ENCODE measurements at regions not wholly inside any gene's neighbourhood (a gene's known extent, or its start where the extent isn't known, plus 50 kb on each side); places are given as distances from the start of the nearest gene placed in this dataset.

GRCh38 chr20:40738976-40739375, 49.9 kb upstream of the MAFB start:
- no peak for DNase-seq

GRCh38 chr20:40739841-40740240, 50.8 kb upstream of the MAFB start:
- DNase-seq: no peak

- no peak for DNase-seq
Observed at GRCh38 chr20:40741507-40742106, 52.6 kb upstream of the MAFB start.

GRCh38 chr20:40743141-40743775, 54.2 kb upstream of the MAFB start:
- no peak for DNase-seq

GRCh38 chr20:40744072-40744817, 55.2 kb upstream of the MAFB start:
- DNase-seq: no peak

- DNase-seq: no peak
Observed at GRCh38 chr20:40744818-40745175, 55.8 kb upstream of the MAFB start.

- DNase-seq: no peak
Observed at GRCh38 chr20:40746251-40746650, 57.2 kb upstream of the MAFB start.

GRCh38 chr20:40748182-40748581, 59.1 kb upstream of the MAFB start:
- DNase-seq: no peak

GRCh38 chr20:40749985-40750506, 61.0 kb upstream of the MAFB start:
- no peak for DNase-seq

GRCh38 chr20:40750541-40751035, 61.6 kb upstream of the MAFB start:
- no peak for DNase-seq

GRCh38 chr20:40753472-40753871, 64.4 kb upstream of the MAFB start:
- DNase-seq: no peak

GRCh38 chr20:40754339-40754943, 65.4 kb upstream of the MAFB start:
- DNase-seq: no peak

GRCh38 chr20:40757087-40757486, 68.1 kb upstream of the MAFB start:
- no peak for DNase-seq

GRCh38 chr20:40758790-40759189, 69.8 kb upstream of the MAFB start:
- DNase-seq: no peak

- no peak for DNase-seq
Observed at GRCh38 chr20:40760399-40760798, 71.4 kb upstream of the MAFB start.

GRCh38 chr20:40763646-40764295, 74.7 kb upstream of the MAFB start:
- DNase-seq: no peak

GRCh38 chr20:40765814-40766480, 76.9 kb upstream of the MAFB start:
- no peak for DNase-seq

GRCh38 chr20:40766790-40767614, 78.0 kb upstream of the MAFB start:
- no peak for DNase-seq

- DNase-seq: no peak
Observed at GRCh38 chr20:40767615-40767924, 78.5 kb upstream of the MAFB start.

GRCh38 chr20:40768105-40768504, 79.1 kb upstream of the MAFB start:
- no peak for DNase-seq

GRCh38 chr20:40769677-40770285, 80.7 kb upstream of the MAFB start:
- no peak for DNase-seq

All from NCI-H1092 (cell line).